Subcutaneous abdominal adipose tissue (tissue), 5 donors: ENCODE measurements at regions not wholly inside any gene's neighbourhood (a gene's known extent, or its start where the extent isn't known, plus 50 kb on each side); places are given as distances from the start of the nearest gene placed in this dataset.
A peak's percentile ranks its signal among the peaks of the same experiment; 100 is the strongest.

Experiments
- H3K27ac ChIP-seq: one replicate; pipeline ENCODE4 v1.7.0; 2013; ENCODE audit warnings: low read depth, mild to moderate bottlenecking, inconsistent platforms, low read length, moderate library complexity
- H3K27me3 ChIP-seq, 5 donors: one replicate each; pipeline ENCODE4 v1.7.0; 2013; ENCODE audit warnings: low read length in 5 of 5, inconsistent platforms in 1 of 5; ENCODE audit not compliant: control insufficient read depth in 5 of 5, insufficient read depth in 4 of 5
- H3K36me3 ChIP-seq, 5 donors: one replicate each; pipeline ENCODE4 v1.7.0; 2013; ENCODE audit warnings: low read length in 5 of 5; ENCODE audit not compliant: control insufficient read depth in 5 of 5, insufficient read depth in 5 of 5
- H3K4me1 ChIP-seq, 5 donors: one replicate each; pipeline ENCODE4 v1.7.0; 2013; ENCODE audit warnings: low read length in 5 of 5, mild to moderate bottlenecking in 3 of 5, moderate library complexity in 1 of 5; ENCODE audit not compliant: control insufficient read depth in 5 of 5, insufficient read depth in 5 of 5
- H3K4me3 ChIP-seq, 5 donors: one replicate each; pipeline ENCODE4 v1.7.0; 2013; ENCODE audit warnings: low read length in 5 of 5, low read depth in 1 of 5
- H3K9ac ChIP-seq, 5 donors: one replicate each; pipeline ENCODE4 v1.7.0; 2013; ENCODE audit warnings: low read length in 5 of 5, mild to moderate bottlenecking in 4 of 5, moderate library complexity in 3 of 5
- H3K9me3 ChIP-seq, 5 donors: one replicate each; pipeline ENCODE4 v1.7.0; 2013; ENCODE audit warnings: low read length in 5 of 5; ENCODE audit not compliant: control insufficient read depth in 5 of 5
- donor health status: healthy.
- donor health status: healthy.
- donor health status: healthy.
- donor health status: healthy.
- donor health status: healthy.

DNA sequence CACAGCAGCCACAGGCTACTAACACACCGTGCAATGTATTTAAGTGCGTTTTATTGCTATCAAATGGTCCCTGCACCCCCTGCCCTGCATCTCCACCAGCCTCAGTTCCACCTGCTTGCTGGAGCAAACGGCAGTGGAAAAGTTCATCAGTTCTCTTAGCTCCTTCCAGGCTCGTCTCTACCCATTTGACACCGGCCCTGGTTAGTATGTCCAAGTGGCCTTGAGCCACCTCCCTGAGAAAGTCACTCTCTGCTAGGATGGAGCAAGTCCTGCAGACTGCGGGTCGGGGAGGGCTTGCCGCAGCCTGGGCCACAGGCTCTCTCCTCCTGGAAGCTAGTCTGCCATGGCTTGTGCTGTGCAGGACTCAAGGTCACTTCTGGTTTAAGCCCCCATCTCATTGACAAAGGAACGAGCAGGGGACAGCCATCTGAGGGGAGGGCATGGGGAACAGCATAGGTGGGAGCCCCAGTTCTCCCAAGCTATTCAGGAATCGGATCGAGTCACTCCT is 74.9 kb downstream of the RHOB start:
- no peaks in the 10 kb centered on the region for H3K9me3 ChIP-seq
- peaks cover 16 to 34% (median 29%) of the 10 kb centered on the region in 5 donors for H3K4me1 ChIP-seq
- no peaks in the 10 kb centered on the region for H3K36me3 ChIP-seq
- no peak overlapping the region for H3K27ac ChIP-seq
- H3K4me3 ChIP-seq, result no peak overlapping the region
- H3K9ac ChIP-seq, result no peak overlapping the region
- H3K27me3 ChIP-seq, result no peaks in the 10 kb centered on the region

DNA sequence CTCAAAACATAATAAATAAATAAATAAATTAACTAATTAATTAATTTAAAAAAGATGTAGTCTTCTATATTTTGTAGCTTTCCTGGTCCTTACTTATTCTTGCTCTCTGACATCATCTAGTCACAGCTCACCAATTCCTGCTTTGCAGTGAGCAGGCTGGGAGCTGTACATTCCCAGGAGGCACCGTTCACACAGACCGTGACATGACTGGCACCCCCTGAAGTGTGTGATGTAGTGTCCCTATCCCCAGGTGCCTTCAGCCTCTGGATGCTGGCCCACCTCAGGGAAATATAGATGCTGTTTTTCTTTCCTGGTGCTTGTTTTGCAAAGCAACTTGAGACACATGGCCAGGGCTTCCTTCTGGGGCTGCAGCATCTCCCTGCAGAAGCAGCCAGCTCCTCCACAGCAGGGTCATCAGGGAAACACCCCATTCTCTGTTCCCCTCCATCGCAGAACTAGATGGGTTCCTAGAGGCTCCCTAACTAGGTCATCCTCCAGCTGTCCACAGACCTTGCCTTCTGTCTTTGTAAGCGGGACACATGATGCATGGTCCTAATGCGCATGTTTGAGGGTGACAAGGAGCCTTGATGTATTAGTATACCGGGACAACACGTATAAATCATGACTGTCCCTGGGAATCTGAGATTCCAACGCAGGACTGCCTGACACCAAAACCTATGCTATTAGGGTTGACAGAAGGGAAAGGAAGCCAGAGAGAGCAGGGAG is 76.4 kb downstream of the RHOB start:
- no peaks in the 10 kb centered on the region for H3K36me3 ChIP-seq
- no peak overlapping the region for H3K27ac ChIP-seq
- H3K9ac ChIP-seq, result no peak overlapping the region
- no peak overlapping the region for H3K4me3 ChIP-seq
- H3K4me1 ChIP-seq, result peaks cover 25 to 47% (median 36%) of the 10 kb centered on the region in 5 donors
- H3K27me3 ChIP-seq, result no peaks in the 10 kb centered on the region
- no peaks in the 10 kb centered on the region for H3K9me3 ChIP-seq

DNA sequence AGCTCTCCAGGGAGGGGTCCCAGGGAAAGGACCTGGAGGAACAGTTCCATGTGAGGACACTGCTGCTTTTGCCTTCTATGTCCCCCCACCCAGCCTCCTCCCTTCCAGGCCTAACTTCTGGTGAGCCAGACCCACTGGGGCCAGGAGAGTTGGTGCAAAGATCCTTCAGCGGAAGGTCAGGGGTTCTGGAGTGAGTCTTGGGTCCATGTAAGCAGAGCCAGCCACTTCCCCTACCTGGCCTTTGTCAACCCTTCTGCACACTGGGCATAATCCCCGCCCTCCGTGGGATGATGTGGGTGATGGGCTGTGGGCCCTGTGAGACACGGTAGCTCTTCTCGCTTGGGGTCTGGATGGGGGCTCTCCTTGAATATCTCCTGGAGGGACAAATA is 76.9 kb downstream of the RHOB start:
- H3K27me3 ChIP-seq, result no peaks in the 10 kb centered on the region
- H3K9ac ChIP-seq, result no peak overlapping the region
- H3K4me1 ChIP-seq, result peaks cover 25 to 52% (median 36%) of the 10 kb centered on the region in 5 donors
- no peaks in the 10 kb centered on the region for H3K36me3 ChIP-seq
- no peaks in the 10 kb centered on the region for H3K9me3 ChIP-seq
- no peak overlapping the region for H3K4me3 ChIP-seq
- peak overlapping the region; percentile 76 for H3K27ac ChIP-seq

DNA sequence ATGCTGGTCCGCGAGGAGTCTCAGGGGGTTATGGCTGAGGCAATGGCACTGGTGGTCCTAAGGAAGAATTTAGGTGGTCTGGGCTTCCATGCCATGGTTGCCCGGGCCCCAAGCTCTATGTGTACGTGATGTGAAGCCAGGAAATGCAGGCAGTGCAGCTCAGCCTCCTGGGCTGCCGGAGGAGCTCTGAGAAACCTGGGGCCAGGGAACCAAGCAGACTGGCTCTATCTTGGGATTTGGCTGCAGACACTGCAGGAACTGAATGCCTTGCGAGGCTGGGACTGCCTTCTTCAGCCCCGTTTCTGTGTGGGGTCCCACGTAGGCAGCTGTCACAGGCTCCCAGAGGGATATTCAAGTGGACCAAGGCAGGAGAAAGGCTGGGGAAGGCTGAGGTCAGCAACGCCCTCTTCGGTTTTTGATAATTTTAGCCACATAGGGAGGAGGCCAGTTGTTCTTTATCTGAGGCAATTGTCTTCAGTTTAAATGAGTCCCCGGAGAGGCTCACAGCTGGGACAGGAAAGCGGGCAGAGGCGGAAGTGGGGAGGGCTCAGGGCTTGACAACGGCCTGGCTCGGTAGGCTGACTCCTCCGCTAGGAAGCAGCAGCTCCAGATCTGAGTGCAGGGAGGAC is 77.7 kb downstream of the RHOB start:
- Histone ChIP-seq H3K36me3 (no peaks in the 10 kb centered on the region), H3K9ac (no peak overlapping the region), H3K4me1 (peaks cover 25 to 52% (median 36%) of the 10 kb centered on the region in 5 donors), H3K27ac (peak overlapping the region; percentile 76), H3K27me3 (no peaks in the 10 kb centered on the region), H3K9me3 (no peaks in the 10 kb centered on the region), H3K4me3 (no peak overlapping the region)

DNA sequence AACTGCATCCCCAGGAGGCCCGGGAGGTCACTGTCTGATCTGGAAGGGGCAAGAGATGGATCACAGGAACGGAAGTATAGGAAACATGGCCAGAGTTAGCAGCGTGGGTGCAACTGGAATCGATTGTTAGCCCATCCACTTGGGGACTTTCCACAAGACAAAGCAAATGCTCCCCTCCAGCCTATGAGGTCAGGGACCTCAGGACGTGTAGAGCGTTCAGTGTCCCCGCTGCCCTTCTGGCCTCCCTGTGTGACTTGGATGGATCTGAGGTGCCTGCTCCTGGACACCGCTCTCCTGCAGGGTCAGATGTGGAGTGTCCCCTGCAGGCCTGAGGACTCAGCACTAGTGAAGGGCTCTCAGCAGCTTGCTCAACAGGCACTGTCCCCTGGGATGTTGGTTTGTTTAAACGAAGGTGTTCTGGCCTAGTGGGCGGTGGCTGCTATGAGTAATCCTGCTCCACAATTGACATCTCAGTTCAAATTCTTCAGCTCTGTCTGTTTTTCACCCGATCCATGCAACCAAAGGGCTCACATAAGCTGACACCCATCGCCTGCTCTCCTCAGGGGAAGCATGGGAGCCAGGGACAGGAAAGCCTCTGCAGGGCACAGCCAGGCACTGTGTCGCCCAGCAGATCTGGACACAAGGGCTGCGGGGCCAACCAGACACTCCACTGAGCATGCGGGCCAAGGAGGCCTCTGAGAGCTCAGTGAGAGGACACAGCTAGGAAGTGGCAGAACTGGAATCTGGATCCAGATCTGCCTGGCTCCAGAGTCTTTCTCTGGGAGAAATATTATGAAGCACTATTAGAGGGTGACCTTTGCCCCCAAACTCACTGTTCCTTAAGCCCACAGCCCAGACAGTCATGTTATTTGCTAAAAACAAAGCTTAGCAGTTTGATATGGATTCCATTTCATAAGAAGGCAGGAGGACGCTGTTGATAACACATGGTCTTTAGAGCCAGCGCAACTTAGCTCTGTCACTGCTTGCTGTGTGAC is 78.5 kb downstream of the RHOB start:
- Histone ChIP-seq H3K27ac (peak overlapping the region; percentile 76), H3K27me3 (no peaks in the 10 kb centered on the region), H3K4me1 (peaks cover 25 to 53% (median 38%) of the 10 kb centered on the region in 5 donors), H3K9me3 (no peaks in the 10 kb centered on the region), H3K4me3 (no peak overlapping the region), H3K9ac (no peak overlapping the region), H3K36me3 (no peaks in the 10 kb centered on the region)

DNA sequence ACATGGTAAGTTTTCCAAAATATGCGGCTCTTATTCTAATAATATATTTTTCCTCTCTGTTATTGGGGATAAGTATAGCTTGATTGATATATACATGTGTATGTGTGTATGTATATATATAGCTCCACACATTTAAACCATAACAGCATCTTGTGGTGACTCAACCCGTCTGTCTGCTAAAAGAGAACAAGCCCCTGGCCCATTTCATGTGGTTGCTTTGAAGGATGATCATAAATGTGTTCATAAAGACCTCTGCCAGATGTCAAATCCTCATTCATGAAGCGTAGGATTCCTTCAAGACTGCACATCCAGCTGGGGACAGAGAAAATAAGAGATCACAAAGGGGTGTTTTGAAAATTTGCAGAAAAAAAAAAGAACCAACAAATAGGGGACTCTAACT is 79.3 kb downstream of the RHOB start:
- no peaks in the 10 kb centered on the region for H3K9me3 ChIP-seq
- peak overlapping the region in 1 of 5 donors; percentile 38 for H3K9ac ChIP-seq
- H3K4me3 ChIP-seq, result no peak overlapping the region
- peaks cover 25 to 60% (median 43%) of the 10 kb centered on the region in 5 donors for H3K4me1 ChIP-seq
- no peaks in the 10 kb centered on the region for H3K27me3 ChIP-seq
- H3K27ac ChIP-seq, result peak overlapping the region; percentile 76
- no peaks in the 10 kb centered on the region for H3K36me3 ChIP-seq

DNA sequence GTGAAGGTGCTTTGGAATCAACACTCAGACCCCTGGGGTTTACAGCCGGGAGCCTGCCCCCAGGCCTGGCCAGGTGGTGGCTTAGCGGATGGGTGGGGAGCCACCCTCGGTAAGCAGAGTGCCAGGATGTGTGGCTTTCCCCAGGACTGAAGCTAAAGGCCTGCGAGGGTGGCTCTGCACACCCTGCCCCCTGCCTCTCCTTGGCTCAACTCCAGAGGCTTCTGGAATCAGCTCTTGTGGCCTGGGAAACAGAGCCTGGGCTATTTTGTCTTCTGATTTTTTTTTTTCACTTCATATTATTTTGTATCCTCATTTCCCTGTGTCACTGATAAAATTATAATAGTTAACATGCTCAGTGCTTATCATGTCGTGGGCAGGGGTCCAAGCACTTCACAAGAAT is 79.8 kb downstream of the RHOB start:
- Histone ChIP-seq H3K4me3 (no peak overlapping the region), H3K4me1 (peaks cover 25 to 65% (median 47%) of the 10 kb centered on the region in 5 donors), H3K27me3 (no peaks in the 10 kb centered on the region), H3K36me3 (no peaks in the 10 kb centered on the region), H3K27ac (peak overlapping the region; percentile 76), H3K9ac (peak overlapping the region in 3 of 5 donors; percentile 20 to 42 (median 38)), H3K9me3 (no peaks in the 10 kb centered on the region)

DNA sequence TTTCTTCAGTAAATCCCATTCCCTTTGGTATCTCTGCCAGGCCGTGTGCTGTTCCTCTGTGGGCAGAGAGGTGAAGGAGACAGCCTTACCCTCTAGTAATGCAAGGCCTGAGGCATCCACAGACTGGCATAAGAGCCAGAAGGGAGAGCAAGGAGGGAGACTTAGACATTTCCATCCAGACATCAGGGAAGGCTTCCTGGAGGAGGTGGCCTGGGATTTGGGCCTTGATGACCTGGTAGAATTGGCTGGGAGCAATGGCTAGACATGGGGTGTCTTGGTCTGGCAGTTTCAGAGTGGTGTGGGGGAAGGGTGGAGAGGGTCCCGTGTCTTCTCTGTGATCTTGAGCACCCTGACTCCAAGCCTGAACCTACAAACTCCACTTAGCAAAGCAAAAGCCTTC is 81.8 kb downstream of the RHOB start:
- H3K36me3 ChIP-seq, result no peaks in the 10 kb centered on the region
- no peaks in the 10 kb centered on the region for H3K27me3 ChIP-seq
- no peaks in the 10 kb centered on the region for H3K9me3 ChIP-seq
- peaks cover 25 to 77% (median 47%) of the 10 kb centered on the region in 5 donors for H3K4me1 ChIP-seq
- no peak overlapping the region for H3K9ac ChIP-seq
- H3K27ac ChIP-seq, result no peak overlapping the region
- H3K4me3 ChIP-seq, result no peak overlapping the region

DNA sequence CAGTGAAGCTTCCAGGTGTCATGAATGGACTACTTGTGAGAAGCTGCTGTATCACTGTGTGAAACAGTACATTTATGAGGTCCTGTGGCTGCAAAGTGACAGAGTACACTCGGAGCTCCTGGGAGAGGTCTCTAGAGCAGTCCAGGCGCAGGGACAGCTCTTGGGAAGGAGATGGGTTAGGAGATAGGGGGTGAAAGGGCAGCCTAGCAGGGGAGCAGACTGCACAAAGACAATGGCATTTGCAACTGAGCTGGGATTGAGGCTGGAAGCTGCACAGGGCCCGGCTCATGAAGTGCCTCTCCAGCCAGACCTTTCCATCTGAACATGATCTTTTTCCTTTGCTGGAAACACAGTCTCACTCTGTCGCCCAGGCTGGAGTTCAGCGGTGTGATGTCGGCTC is 83.6 kb downstream of the RHOB start:
- Histone ChIP-seq H3K36me3 (no peaks in the 10 kb centered on the region), H3K4me3 (no peak overlapping the region), H3K9me3 (no peaks in the 10 kb centered on the region), H3K27ac (no peak overlapping the region), H3K4me1 (peaks cover 12 to 63% (median 40%) of the 10 kb centered on the region in 5 donors), H3K9ac (no peak overlapping the region), H3K27me3 (no peaks in the 10 kb centered on the region)
